ENCODE measurements at regions not wholly inside any gene's neighbourhood (a gene's known extent, or its start where the extent isn't known, plus 50 kb on each side); places are given as distances from the start of the nearest gene placed in this dataset.
A peak's percentile ranks its signal among the peaks of the same experiment; 100 is the strongest.

- TF ChIP-seq CTCF (IDR thresholded peaks at IDR 0.05) = no peak
- peak; percentile 14 for TF ChIP-seq MAFK (IDR thresholded peaks at IDR 0.05; ENCODE audit: partially characterized antibody)
- TF ChIP-seq REST (IDR thresholded peaks at IDR 0.05) = no peak
- no peak for TF ChIP-seq CBX8 (IDR thresholded peaks at IDR 0.05)
- TF ChIP-seq SMC3 (IDR thresholded peaks at IDR 0.05) = no peak
- TF ChIP-seq NFE2L2 (conservative IDR thresholded peaks at IDR 0.05; ENCODE audit: low read length) = no peak
- no peak for TF ChIP-seq PBX3 (IDR thresholded peaks at IDR 0.05)
- no peak for TF ChIP-seq JUN (IDR thresholded peaks at IDR 0.05)
- TF ChIP-seq MYC (IDR thresholded peaks at IDR 0.05; ENCODE audit: borderline replicate concordance, low read length) = no peak
- no peak for TF ChIP-seq ESRRA (IDR thresholded peaks at IDR 0.05; ENCODE audit: borderline replicate concordance, low read length)
Observed at GRCh38 chr12:22117563-22118237, 71.7 kb downstream of the CMAS start.
